Endothelial cell of umbilical vein (primary cell): ENCODE measurements at regions not wholly inside any gene's neighbourhood (a gene's known extent, or its start where the extent isn't known, plus 50 kb on each side); places are given as distances from the start of the nearest gene placed in this dataset.

ENCODE experiments used
- BruUV-seq: library from RNA; stranded (reverse); fragments of 400-500 nt; replicated peaks from 2 replicates; lab custom pipeline; 2021; lab: Mats Ljungman, UMichigan
- CTCF ChIA-PET: fragments of 300-600, 350-600 bp; sonication (Branson Sonifier 250); formaldehyde crosslinking; loops from one replicate; lab custom pipeline; 2021; ENCODE audit warnings: antibody characterized with exemption, inconsistent platforms; lab: Charles Lee
- POLR2A ChIA-PET: fragments of 300-600, 350-600 bp; sonication (Branson Sonifier 250); formaldehyde crosslinking; loops from one replicate; lab custom pipeline; 2021; ENCODE audit warnings: antibody characterized with exemption, inconsistent platforms; lab: Charles Lee
- DNase-seq: peaks from one replicate; pipeline ENCODE4 v3.0.0-alpha.2; 2011; ENCODE audit warnings: low read depth, low spot score
- FAIRE-seq: peaks from 2 replicates; lab custom pipeline; 2011; peaks lifted over from hg19 to GRCh38; lab: Jason Lieb, UNC
- H2AFZ ChIP-seq: 2 replicates; pipeline ENCODE4 v1.6.0; 2012; ENCODE audit warnings: low read depth, low read length, control low read depth, inconsistent platforms
- H3K27ac ChIP-seq: 2 replicates; pipeline ENCODE4 v1.5.1; 2011; ENCODE audit warnings: low read depth, mild to moderate bottlenecking, control low read depth, low read length, moderate library complexity; ENCODE audit not compliant: insufficient read depth
- H3K27me3 ChIP-seq, 2 experiments: 2 replicates each; pipeline versions ENCODE4 v1.6.0 to v1.6.1; 2011; ENCODE audit warnings: low read length in 2 of 2, mixed read lengths in 1 of 2; ENCODE audit not compliant: control insufficient read depth in 2 of 2, insufficient read depth in 2 of 2
- H3K36me3 ChIP-seq, 2 experiments: 2 replicates in 1 of 2; 3 replicates in 1 of 2; pipeline ENCODE4 v1.5.1; 2011; ENCODE audit warnings: low read length in 2 of 2, mild to moderate bottlenecking in 1 of 2, moderate library complexity in 1 of 2; ENCODE audit not compliant: control insufficient read depth in 2 of 2, insufficient read depth in 2 of 2; ENCODE audit errors: extremely low read depth in 1 of 2
- H3K4me1 ChIP-seq: 3 replicates; pipeline ENCODE4 v1.5.1; 2011; ENCODE audit warnings: mild to moderate bottlenecking, low read length; ENCODE audit not compliant: control insufficient read depth, insufficient read depth; ENCODE audit errors: extremely low read depth
- H3K4me2 ChIP-seq: 2 replicates; pipeline ENCODE4 v1.6.1; 2011; ENCODE audit warnings: low read length, control low read depth, mixed read lengths; ENCODE audit not compliant: insufficient read depth
- H3K4me3 ChIP-seq, 3 experiments: fragments of 200-600 bp in 1 of 3; sonication (generic), shearing (Covaris generic) in 1 of 3; replicated peaks in 1 of 3; 2 replicates each; pipeline ENCODE4 v1.5.1; 2011 to 2016; ENCODE audit warnings: control low read depth in 3 of 3, low read length in 3 of 3, mild to moderate bottlenecking in 2 of 3, inconsistent platforms in 1 of 3, low read depth in 1 of 3, moderate library complexity in 1 of 3; ENCODE audit not compliant: insufficient read depth in 1 of 3
- H3K79me2 ChIP-seq: 2 replicates; pipeline ENCODE4 v1.6.0; 2012; ENCODE audit warnings: low read length, inconsistent platforms; ENCODE audit not compliant: control insufficient read depth, insufficient read depth
- H3K9ac ChIP-seq: replicated peaks from 2 replicates; pipeline ENCODE3; 2011; ENCODE audit warnings: low read length, control low read depth; ENCODE audit not compliant: insufficient read depth; ENCODE audit errors: extremely low read depth
- H3K9me1 ChIP-seq: replicated peaks from 3 replicates; pipeline ENCODE4 v1.6.0; 2011; ENCODE audit warnings: mild to moderate bottlenecking, low read length; ENCODE audit not compliant: control insufficient read depth, insufficient read depth; ENCODE audit errors: extremely low read depth
- H3K9me3 ChIP-seq: replicated peaks from 2 replicates; pipeline ENCODE4 v1.5.1; 2012; ENCODE audit warnings: low read length, inconsistent platforms; ENCODE audit not compliant: control insufficient read depth, insufficient read depth
- H4K20me1 ChIP-seq: replicated peaks from 2 replicates; pipeline ENCODE3; 2011; ENCODE audit warnings: mild to moderate bottlenecking, low read length; ENCODE audit not compliant: control insufficient read depth, insufficient read depth; ENCODE audit errors: extremely low read depth
- CTCF ChIP-seq, 2 donors: IDR thresholded peaks; 1 replicate in 1 of 2; 2 replicates in 1 of 2; pipeline ENCODE4 v1.5.1; 2011; ENCODE audit warnings: low read length in 2 of 2, mild to moderate bottlenecking in 2 of 2, moderate library complexity in 2 of 2, control low read depth in 1 of 2, inconsistent platforms in 1 of 2, low read depth in 1 of 2; ENCODE audit not compliant: insufficient read depth in 1 of 2; ENCODE audit errors: extremely low read depth in 1 of 2
- EZH2 ChIP-seq: IDR thresholded peaks from 2 replicates; pipeline ENCODE4 v1.6.1; 2012; ENCODE audit warnings: borderline replicate concordance, low read depth, mild to moderate bottlenecking, moderate library complexity, low read length, inconsistent platforms; ENCODE audit not compliant: severe bottlenecking
- FOS ChIP-seq: IDR thresholded peaks from 2 replicates; pipeline ENCODE4 v1.6.1; 2011; ENCODE audit warnings: mild to moderate bottlenecking, low read length, moderate library complexity, borderline replicate concordance; ENCODE audit not compliant: insufficient read depth
- GATA2 ChIP-seq: IDR thresholded peaks from 2 replicates; pipeline ENCODE4 v1.7.0; 2011; ENCODE audit warnings: low read depth, mild to moderate bottlenecking, moderate library complexity, mixed read lengths, low read length; ENCODE audit not compliant: insufficient read length, insufficient read depth
- JUN ChIP-seq: IDR thresholded peaks from 2 replicates; pipeline ENCODE4 v1.6.1; 2011; ENCODE audit warnings: borderline replicate concordance, low read depth; ENCODE audit not compliant: insufficient read length, insufficient read depth
- MAX ChIP-seq: IDR thresholded peaks from 2 replicates; pipeline ENCODE4 v1.6.1; 2011; ENCODE audit not compliant: insufficient read depth, insufficient read length
- MYC ChIP-seq: IDR thresholded peaks from one replicate; pipeline ENCODE4 v1.6.1; 2011; ENCODE audit warnings: mild to moderate bottlenecking, low read depth, low read length
- POLR2A ChIP-seq: IDR thresholded peaks from 2 replicates; pipeline ENCODE4 v1.6.1; 2012; ENCODE audit warnings: low read depth, mild to moderate bottlenecking, control low read depth, low read length
- POLR2AphosphoS5 ChIP-seq: IDR thresholded peaks from 2 replicates; pipeline ENCODE4 v1.6.1; 2012; ENCODE audit warnings: low read depth, mild to moderate bottlenecking, control low read depth, low read length, moderate library complexity; ENCODE audit not compliant: insufficient read depth
- dilution Hi-C: fragments of 300-500 bp; cut with MboI; formaldehyde crosslinking; loops from one replicate; pipeline ENCODE4 v1.15.0; 2019; ENCODE audit warnings: low sequenced_read_pairs; ENCODE audit not compliant: extremely low pct_ligation_motif_present
- intact Hi-C: fragments of 100-400 bp; cut with micrococcal nuclease; formaldehyde crosslinking; loops from one replicate; pipeline ENCODE4 v1.10.0; 2022

GRCh38 chr7:84686373-84686772 is 491.8 kb upstream of the SEMA3A start:
- Histone ChIP-seq H3K9me1 (no peaks in the 10 kb centered on the region), H2AFZ (no peak overlapping the region), H3K4me2 (no peak overlapping the region), H3K9ac (no peak overlapping the region), H3K79me2 (no peaks in the 10 kb centered on the region), H3K27ac (no peak overlapping the region), H3K4me3 (no peak overlapping the region), H4K20me1 (no peaks in the 10 kb centered on the region), H3K4me1 (peaks cover 16% of the 10 kb centered on the region), H3K27me3 (no peaks in the 10 kb centered on the region), H3K36me3 (no peaks in the 10 kb centered on the region), H3K9me3 (no peaks in the 10 kb centered on the region)
- DNase-seq (no peak), FAIRE-seq (no peak)
- TF ChIP-seq MAX (no peak), GATA2 (no peak), JUN (no peak), FOS (no peak), CTCF (IDR thresholded peaks at IDR 0.05; ENCODE audit: extremely low read depth in 1 of 2, insufficient read depth in 1 of 2, low read depth in 1 of 2, low read length in 2 of 2) (no peak), EZH2 (no peak), POLR2A (no peak), POLR2AphosphoS5 (no peak), MYC (no peak)
- intact Hi-C loops = no loop called here
- no TSS peak for BruUV-seq
- ChIA-PET POLR2A (no interaction called here), CTCF (no interaction called here)
- dilution Hi-C loops = no loop called here
